Stimulated activated naive CD8-positive, alpha-beta T cell treated with anti-CD3 and anti-CD28 coated beads, Interleukin-15, amount 100 ng/mL, for 72 hours (primary cell): ENCODE measurements at regions not wholly inside any gene's neighbourhood (a gene's known extent, or its start where the extent isn't known, plus 50 kb on each side); places are given as distances from the start of the nearest gene placed in this dataset.

Source experiments
- ATAC-seq: fragments of 150-1000 bp; cut with Tn5 transposase; 2 replicates; pipeline ENCODE4 v1.10.0; 2021; ENCODE audit warnings: mild to moderate bottlenecking, moderate library complexity
- DNase-seq, 2 donors: peaks; one replicate each; pipeline ENCODE4 v3.0.0; 2021 to 2022
- H3K27ac Mint-ChIP-seq, 2 donors: one replicate each; pipeline ENCODE4 v1.8.0; 2022; ENCODE audit warnings: mild to moderate bottlenecking in 2 of 2, mixed read lengths in 2 of 2, moderate library complexity in 2 of 2
- H3K27me3 Mint-ChIP-seq: one replicate; pipeline ENCODE4 v1.8.0; 2022; ENCODE audit warnings: mixed read lengths
- H3K4me1 Mint-ChIP-seq: one replicate; pipeline ENCODE4 v1.8.0; 2022; ENCODE audit warnings: mild to moderate bottlenecking, mixed read lengths
- H3K4me3 Mint-ChIP-seq, 2 donors: one replicate each; pipeline ENCODE4 v1.8.0; 2022; ENCODE audit warnings: mild to moderate bottlenecking in 2 of 2, mixed read lengths in 2 of 2, moderate library complexity in 1 of 2
- H3K9me3 Mint-ChIP-seq, 2 donors: one replicate each; pipeline ENCODE4 v1.8.0; 2022; ENCODE audit warnings: mixed read lengths in 2 of 2

DNA sequence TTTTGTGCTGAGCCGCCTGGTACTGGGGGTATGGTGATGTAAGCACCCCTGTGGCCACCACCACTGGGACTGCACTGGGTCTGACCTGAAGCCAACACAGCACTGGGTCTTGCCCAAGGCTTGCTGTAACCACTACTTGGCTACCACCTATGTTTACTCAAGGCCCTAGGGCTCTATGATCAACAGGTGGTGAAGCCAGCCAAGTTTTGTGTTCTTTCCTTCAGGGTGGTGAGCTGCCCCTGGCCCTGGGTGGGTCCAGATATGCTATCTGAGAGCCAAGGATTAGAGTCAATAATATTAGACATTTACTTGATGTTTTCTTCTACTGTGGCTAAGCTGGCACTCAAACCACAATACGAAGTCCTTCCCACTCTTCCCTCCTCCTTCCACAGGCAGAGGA, 55.1 kb upstream of the PAGE4 start:
- ATAC-seq (no peak), DNase-seq (no peak)
- H3K4me3 Mint-ChIP-seq: no peak overlapping the region
- no peaks in the 10 kb centered on the region for H3K9me3 Mint-ChIP-seq
- no peak overlapping the region for H3K27ac Mint-ChIP-seq
- H3K27me3 Mint-ChIP-seq: peaks cover 40% of the 10 kb centered on the region
- no peaks in the 10 kb centered on the region for H3K4me1 Mint-ChIP-seq

DNA sequence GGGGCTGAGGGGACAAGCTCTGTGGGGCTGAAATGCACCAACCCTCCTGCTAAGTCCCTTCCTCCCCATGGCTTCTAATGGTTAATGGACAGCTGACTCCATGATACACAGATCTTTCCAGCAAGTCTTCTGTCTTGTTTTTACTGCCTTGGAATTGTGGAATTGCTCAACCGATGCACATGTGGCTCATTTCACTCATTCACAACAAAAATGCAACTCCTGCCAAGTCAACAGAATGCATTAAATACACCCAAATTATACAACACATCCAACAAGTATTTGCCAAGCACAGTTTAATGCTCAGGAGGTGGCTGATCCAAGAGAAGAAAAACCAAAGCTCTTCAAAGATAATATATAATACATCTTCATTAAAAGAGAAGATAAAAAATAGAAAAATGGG, 61.9 kb upstream of the PAGE4 start:
- Mint-ChIP-seq H3K27ac (no peak overlapping the region), H3K9me3 (no peaks in the 10 kb centered on the region), H3K27me3 (peaks cover 13% of the 10 kb centered on the region), H3K4me1 (no peaks in the 10 kb centered on the region), H3K4me3 (no peak overlapping the region)
- ATAC-seq: no peak
- no peak for DNase-seq

DNA sequence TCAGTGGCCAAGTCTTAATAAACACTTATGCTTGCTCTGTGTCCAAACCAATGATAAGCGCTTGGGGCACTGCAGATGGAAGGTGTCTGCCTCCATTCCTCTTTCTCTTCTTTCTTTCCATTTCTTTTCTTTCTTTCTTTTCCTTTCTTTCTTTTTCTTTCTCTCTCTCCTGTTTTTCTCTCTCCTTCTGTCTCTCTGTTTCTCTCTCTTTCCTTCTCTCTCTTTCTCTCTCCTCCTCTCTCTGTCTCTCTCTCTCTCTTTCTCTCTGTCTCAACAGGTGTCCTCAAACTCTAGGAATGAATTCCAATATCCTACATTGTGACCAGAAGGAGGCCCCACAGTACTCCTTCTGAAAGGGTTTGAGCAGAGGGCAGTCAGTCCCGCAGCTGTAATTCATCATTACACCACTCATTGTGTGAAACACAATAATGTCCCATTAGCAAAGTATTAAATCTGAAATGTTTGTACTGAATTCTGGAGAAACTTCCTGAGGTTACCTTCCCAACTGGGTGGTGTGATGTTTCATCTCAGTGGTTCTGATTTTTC, 66.5 kb upstream of the PAGE1 start:
- no peak overlapping the region for H3K4me3 Mint-ChIP-seq
- H3K27ac Mint-ChIP-seq: no peak overlapping the region
- H3K9me3 Mint-ChIP-seq: no peaks in the 10 kb centered on the region
- ATAC-seq: no peak
- no peaks in the 10 kb centered on the region for H3K4me1 Mint-ChIP-seq
- H3K27me3 Mint-ChIP-seq: no peaks in the 10 kb centered on the region
- no peak for DNase-seq

DNA sequence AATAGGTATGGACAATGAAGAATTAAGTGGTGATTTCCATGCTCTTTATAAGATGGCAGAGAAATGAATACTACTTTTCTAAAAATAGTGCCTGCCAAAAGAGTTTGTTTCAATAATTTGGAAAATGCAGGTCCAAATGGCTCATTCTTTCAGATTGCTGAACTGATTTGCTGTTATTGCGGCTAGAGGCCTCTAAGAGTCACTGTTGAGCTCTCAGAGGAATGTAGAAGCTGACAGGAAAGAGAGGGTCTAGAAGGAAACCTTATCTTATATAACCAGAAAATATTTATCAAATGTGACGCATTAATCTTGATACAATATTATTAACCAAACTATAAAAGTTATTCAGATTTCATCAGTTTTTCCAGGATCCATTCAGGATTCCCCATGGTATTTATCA, 65.7 kb upstream of the PAGE1 start:
- DNase-seq (peak in 1 of 2 donors; percentile 10), ATAC-seq (no peak)
- peaks cover 5% of the 10 kb centered on the region for H3K27me3 Mint-ChIP-seq
- no peaks in the 10 kb centered on the region for H3K9me3 Mint-ChIP-seq
- H3K4me1 Mint-ChIP-seq: no peaks in the 10 kb centered on the region
- H3K27ac Mint-ChIP-seq: no peak overlapping the region
- no peak overlapping the region for H3K4me3 Mint-ChIP-seq

DNA sequence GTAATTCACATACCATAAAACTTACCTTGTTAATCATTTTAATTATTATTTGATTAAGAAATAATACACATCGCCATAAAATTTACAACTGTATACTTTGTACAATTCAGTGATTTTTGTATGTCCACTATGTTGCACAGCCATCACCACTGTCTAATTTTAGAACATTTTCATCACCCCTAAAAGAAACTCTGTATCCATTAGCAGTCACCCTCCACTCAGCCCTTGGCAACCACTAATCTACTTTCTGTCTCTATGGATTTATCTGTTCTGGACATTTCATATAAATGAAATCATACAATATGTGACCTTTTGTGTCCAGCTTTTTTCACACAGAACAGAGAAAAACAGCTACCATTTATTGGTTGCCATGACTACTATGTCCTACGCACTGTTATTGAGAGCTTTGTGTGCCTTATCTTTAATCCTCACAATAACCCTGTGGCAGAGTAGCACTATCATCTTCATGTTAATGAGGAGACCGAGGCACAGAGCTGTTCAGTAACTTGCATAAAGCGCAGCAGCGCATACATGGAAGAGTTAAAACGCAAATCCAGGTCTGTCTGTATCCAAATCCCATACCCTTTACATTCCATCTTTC, 64.6 kb upstream of the PAGE1 start:
- Mint-ChIP-seq H3K27ac (no peak overlapping the region), H3K4me3 (no peak overlapping the region), H3K9me3 (no peaks in the 10 kb centered on the region), H3K4me1 (no peaks in the 10 kb centered on the region), H3K27me3 (peaks cover 15% of the 10 kb centered on the region)
- DNase-seq: no peak
- no peak for ATAC-seq

DNA sequence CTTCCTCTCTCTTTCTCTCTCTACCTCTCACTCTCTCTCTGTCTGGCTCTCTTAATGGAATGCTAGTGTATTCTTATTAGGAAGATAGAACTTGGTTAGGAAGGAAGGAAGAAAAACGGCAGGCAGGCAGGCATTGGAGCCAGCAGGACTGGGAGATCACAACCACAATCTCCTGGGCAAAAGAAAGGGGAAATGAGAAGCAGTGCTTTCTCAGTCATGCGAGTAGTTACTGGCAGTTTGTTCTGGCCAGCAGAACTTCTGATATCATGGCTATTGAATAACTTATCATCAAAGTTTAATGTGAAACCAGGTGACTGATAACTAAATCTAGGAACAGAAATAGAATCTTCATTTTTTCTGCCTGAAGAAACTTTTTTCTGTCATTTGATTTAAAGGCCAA, 60.9 kb upstream of the PAGE1 start:
- Mint-ChIP-seq H3K4me3 (no peak overlapping the region), H3K27ac (no peak overlapping the region), H3K27me3 (peaks cover 15% of the 10 kb centered on the region), H3K9me3 (no peaks in the 10 kb centered on the region), H3K4me1 (no peaks in the 10 kb centered on the region)
- DNase-seq: no peak
- ATAC-seq: no peak

DNA sequence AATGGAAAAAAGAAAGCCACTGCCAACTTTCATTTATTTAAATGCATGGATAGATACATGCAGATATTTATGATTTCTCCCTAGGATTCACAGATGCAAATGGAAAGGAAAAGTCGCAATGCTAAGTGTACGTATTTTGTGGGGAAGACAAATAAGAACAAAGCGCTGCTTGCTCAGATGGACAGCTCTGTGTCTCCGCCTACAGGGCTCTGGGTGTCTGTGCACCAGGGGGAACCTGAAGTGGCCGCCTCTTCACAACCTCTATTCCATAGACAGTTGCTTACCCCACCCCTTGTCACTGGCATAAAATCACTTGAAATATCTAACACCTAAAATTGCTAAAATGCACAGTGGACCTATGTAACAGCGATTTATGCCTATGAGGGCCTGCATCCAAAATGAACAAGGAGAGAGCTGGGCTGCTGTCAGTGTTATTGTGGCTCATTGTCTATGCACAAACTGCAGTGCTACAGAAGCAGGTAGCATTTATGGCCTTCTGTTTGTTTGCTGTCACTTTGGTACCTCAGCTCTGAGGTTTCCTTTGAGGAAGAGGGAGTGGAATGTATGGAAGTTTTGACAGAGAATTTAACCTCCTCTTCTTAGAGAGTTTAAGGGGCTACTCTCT, 58.6 kb upstream of the PAGE1 start:
- ATAC-seq (peak; percentile 70), DNase-seq (peak; percentile 19 to 43)
- Mint-ChIP-seq H3K4me3 (no peak overlapping the region), H3K4me1 (no peaks in the 10 kb centered on the region), H3K27ac (no peak overlapping the region), H3K27me3 (peaks cover 15% of the 10 kb centered on the region), H3K9me3 (no peaks in the 10 kb centered on the region)

DNA sequence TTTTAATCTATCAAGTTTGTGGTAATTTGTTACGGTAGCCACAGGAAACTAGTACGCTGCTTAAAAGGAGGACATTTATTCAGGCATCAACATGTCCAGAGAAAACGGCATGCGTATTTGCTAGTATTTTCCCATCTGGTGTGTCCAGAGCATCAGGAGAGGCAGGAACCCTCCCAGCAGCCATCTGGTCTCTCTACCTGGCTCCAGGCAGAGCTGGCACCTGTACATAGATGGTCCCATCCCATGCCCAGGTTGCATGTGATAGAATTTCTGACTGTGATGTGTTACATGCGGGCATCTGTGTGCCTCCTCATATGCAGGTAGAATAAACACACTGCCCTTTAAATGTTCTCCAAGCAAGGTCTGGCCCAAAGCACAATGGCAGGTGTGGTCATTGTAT, 57.9 kb upstream of the PAGE1 start:
- DNase-seq (no peak), ATAC-seq (no peak)
- peaks cover 15% of the 10 kb centered on the region for H3K27me3 Mint-ChIP-seq
- no peak overlapping the region for H3K4me3 Mint-ChIP-seq
- no peaks in the 10 kb centered on the region for H3K4me1 Mint-ChIP-seq
- H3K9me3 Mint-ChIP-seq: no peaks in the 10 kb centered on the region
- no peak overlapping the region for H3K27ac Mint-ChIP-seq

DNA sequence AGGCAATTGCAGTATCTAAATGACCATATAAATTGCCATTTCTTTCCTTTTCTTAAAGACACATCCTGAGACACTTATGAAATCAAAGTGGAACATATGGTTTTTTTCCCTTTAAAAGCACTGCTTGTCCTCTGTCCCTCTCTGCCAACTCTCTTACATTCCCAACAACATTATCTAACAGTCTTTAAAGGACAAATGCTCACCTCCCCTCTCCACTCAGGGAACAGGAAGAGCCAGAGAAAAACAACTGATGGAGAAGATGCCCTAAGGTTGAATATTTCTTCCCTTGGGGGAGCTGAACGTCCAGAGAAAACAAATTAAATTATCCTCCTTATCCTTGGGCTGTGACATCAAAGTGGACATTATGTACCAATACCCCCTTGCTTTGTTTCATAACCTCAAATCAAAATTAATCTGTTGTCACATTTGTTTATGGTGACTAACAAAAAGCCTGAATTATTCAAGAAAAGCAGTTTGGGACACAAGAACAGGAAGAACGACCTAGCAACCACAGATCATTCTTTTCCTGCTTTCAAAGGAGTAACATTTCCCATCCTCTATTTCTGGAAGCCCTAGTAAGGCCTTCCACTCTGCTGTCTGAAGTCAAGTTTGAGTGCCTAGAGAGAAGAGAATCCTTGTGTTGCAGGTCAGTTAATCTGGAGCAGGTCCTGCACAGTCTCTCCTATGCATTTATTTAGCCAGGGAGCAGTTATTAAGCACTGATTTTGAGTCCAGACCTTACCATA, 52.6 kb upstream of the PAGE1 start:
- Mint-ChIP-seq H3K9me3 (no peaks in the 10 kb centered on the region), H3K27me3 (peaks cover 8% of the 10 kb centered on the region), H3K4me1 (no peaks in the 10 kb centered on the region), H3K4me3 (no peak overlapping the region), H3K27ac (peak overlapping the region in 1 of 2 donors; percentile 9)
- DNase-seq: no peak
- ATAC-seq: no peak

DNA sequence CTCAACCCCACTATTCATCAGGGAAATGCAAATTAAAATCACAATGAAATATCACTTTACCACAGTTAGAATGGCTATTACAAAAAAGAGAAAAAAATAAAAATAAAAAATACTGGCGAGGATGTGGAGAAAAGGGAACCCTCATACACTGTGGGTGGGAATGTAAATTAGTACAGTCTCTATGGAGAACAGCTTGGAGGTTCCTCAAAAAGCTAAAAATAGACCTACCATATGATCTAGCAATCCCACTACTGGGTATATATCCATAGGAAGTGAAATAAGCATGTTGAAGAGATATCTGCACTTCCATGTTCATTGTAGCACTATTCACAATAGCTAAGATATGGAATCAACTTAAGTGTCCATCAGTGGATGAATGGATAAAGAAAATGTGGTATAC, 50.5 kb upstream of the PAGE1 start:
- no peaks in the 10 kb centered on the region for H3K9me3 Mint-ChIP-seq
- no peak overlapping the region for H3K4me3 Mint-ChIP-seq
- no peak for DNase-seq
- no peaks in the 10 kb centered on the region for H3K4me1 Mint-ChIP-seq
- no peak for ATAC-seq
- H3K27me3 Mint-ChIP-seq: peaks cover 8% of the 10 kb centered on the region
- H3K27ac Mint-ChIP-seq: no peak overlapping the region
